NCI-H82 treated with DMSO at 0.1 percent for 48 hours (cell line): ENCODE measurements at regions not wholly inside any gene's neighbourhood (a gene's known extent, or its start where the extent isn't known, plus 50 kb on each side); places are given as distances from the start of the nearest gene placed in this dataset.
A peak's percentile ranks its signal among the peaks of the same experiment; 100 is the strongest.
"Not testable (repeated sequence)": the region's sequence is repeated elsewhere in the genome, so short reads cannot be mapped to it uniquely, and the experiment has no call there.

ENCODE experiments used
- DNase-seq: peaks from one replicate; lab custom pipeline; 2025; ENCODE audit not compliant: unreplicated experiment; lab: John Stamatoyannopoulos, UW

- DNase-seq, result no peak
These were observed 212.6 kb upstream of the GK2 start for GRCh38 chr4:79620617-79621016.

GRCh38 chr4:79613269-79613935 is 205.4 kb upstream of the GK2 start:
- DNase-seq, result no peak

DNA sequence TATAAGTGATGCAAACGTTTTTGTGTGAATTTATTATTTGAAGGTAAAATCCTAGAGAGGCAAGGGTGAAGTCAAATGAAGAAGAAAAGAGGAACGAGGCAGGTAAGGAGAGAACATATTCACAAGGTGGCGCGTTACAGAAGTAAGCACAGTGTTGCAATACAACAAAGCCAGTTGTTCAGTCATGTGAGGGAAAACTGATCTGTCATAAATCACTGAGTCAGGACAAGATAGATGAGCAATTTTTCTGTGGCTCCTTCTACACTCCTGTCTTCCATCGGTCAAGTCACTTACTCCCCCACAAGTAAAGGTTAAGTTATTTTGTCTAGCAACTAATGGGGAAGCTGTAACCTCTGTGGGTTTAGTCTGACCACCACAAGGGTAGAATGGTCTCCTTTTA is 203.0 kb upstream of the GK2 start:
- no peak for DNase-seq

GRCh38 chr4:79609817-79610216 is 201.8 kb upstream of the GK2 start:
- DNase-seq, result no peak

DNA sequence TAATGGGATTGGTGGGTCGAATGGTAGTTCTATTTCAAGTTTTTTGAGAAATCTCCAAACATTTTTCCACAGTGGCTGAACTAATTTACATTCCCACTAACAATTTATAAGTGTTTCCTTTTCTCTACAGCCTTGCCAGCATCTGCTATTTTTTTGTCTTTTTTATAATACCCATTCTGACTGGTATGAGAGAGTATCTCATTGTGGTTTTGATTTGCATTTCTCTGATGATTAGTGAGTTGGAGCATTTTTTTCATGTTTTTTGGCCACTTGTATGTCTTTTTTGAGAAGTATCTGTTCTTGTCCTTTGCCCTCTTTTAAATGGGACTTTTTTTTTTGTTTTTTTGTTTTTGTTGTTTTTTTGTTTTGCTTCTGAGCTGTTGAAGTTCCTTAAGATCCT is 200.0 kb upstream of the GK2 start:
- DNase-seq, result no peak

DNA sequence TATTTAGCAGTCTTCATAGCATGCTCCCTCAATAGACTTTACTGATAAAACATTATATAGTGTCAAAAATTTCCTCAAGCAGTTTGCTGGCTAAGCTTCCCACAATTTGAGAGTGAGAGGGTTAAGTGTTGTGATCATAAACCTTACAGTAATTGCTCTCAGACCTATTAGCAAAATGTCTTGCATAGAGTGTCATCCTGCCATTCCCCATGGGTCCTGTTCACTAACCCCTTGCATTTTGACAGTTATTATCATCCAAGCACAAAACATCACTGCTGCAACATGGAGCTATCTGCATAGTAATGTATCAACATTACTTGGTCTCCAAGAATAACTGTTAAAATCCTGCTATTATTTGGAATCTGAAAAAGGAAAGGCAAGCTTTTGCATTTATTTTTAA is 196.1 kb upstream of the GK2 start:
- no peak for DNase-seq

GRCh38 chr4:79603681-79604080 is 195.7 kb upstream of the GK2 start:
- DNase-seq, result no peak

- no peak for DNase-seq
These were observed 191.7 kb upstream of the GK2 start for GRCh38 chr4:79599691-79600090.

DNA sequence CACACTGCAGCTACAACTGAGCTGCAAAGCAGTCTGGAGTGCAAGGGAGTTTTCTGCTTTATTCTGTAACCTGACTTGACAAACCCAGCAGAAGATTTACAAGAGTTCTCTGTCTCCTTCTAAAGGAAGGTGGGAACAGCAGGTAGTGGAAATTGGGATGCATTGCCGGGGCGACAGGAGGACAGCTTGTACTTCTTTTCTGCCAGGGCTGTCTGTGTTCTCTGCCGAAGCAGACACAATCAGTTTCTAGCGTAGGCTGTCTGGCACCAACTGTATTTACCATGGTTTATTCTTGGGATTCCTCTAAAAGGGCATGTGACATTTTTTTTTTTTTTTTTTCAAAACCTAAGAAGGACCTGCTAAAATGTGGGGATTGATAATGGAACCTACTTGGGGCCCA is 190.8 kb upstream of the GK2 start:
- DNase-seq, result no peak

GRCh38 chr4:79598214-79598613 is 190.2 kb upstream of the GK2 start:
- DNase-seq, result no peak

DNA sequence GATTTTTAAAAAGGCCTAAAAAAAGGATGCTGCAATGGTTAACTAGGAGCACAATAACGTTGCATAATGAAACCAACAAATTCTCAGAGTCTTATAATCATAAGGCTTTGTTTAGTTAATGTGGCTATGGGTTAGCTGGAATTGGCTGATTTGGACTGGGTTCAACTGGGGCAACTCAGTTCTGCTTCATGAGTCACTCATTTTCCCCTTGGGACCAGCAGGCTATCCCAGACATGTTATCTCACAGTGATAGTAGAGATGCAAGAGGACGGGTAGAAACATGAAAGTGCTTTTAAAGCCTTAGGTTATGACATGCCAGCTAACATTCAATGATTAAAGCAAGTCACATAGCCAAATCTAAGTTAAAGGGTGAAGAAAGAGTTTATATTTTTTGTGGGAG is 189.2 kb upstream of the GK2 start:
- no peak for DNase-seq

DNA sequence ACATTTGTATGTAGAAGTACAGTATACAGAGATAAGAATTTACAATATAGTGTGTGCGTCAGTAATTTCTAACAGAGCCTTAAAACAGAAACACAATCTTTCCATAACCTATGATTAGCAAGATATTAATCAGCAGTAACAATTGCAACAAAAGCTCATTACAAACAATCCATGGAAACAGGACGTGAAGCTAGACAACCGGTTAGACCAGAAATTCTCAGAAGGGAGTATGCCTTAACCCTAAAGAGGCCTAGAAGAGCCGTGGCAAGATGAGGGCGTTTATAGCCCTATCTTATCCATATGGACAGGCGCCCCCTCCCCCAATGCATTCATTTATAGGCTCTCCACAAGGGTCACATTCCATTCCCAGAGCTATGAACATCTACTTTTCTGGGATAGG is 184.2 kb upstream of the GK2 start:
- not testable (repeated sequence) for DNase-seq

DNA sequence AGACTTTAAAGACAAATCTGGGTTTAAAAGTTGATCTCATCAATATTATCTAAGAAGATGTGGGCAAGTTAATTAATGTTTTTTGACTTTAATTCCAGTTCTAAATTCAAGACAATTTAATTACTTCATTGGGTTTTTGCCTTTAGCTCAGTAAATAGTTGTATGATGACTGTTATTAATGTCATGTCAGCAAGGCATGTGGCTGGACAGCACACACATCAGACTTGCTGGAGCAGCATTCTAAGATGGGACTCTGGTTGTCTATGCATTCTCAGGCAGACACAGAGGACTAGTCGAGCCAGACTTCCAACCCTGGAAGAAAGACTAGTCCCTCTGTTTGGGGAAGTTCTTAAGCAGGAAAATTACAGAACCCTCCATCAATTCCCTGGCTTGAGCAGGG is 180.7 kb upstream of the GK2 start:
- DNase-seq, result no peak

DNA sequence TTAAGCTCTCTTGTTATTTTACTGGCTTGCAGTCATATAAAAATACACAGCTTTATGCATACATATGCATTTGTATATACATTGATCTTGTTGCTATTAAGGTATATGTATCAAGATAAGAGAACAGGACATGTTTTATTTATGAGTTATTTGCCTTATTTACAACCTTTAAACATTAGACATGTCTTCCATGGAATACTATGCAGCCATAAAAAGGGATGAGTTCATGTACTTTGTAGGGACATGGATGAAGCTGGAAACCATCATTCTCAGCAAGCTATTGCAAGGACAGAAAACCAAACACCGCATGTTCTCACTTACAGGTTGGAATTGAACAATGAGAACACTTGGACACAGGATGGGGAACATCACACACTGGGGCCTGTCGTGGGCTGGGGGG is 179.2 kb upstream of the GK2 start:
- DNase-seq, result not testable (repeated sequence)

- DNase-seq, result no peak
These were observed 177.8 kb upstream of the GK2 start for GRCh38 chr4:79585834-79586233.

GRCh38 chr4:79585330-79585729 is 177.3 kb upstream of the GK2 start:
- no peak for DNase-seq

DNA sequence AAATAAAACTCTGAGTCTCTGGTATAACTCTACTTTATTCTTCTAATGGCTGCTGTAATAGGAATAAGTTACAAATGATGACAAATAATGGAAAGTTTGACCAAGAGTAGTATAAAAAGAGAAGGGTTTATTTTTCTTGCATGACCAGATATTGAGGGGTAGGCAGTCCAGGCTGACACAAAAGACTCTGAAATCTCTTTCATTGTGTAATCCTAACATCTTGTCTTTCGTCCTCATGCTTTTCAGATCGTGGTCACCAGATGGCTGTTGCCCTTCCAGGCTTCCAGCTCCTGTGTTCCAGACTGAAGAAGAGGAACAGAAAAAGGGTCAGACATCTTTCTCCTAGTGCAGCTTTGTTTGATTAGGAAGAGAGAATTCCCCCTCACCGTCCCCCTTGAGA is 176.9 kb upstream of the GK2 start:
- no peak for DNase-seq

DNA sequence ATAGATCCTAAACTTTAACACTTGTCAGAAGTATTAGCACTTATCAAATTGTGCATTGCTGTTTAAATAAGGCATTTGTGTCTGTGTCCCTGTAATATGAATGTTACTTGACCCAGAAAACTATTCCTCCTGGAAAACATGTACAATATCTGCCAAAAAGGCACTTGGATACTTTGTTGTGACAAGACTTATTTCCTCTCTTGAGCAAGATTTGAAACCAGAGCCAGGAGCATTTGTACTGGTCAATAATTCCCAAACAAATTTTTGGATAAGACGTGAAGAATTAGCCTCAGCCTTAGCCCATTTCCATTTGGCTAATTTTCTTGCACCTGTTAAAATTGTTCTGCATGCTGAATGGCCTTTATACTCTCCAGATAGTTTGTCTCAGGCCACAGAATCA is 176.3 kb upstream of the GK2 start:
- DNase-seq, result no peak

DNA sequence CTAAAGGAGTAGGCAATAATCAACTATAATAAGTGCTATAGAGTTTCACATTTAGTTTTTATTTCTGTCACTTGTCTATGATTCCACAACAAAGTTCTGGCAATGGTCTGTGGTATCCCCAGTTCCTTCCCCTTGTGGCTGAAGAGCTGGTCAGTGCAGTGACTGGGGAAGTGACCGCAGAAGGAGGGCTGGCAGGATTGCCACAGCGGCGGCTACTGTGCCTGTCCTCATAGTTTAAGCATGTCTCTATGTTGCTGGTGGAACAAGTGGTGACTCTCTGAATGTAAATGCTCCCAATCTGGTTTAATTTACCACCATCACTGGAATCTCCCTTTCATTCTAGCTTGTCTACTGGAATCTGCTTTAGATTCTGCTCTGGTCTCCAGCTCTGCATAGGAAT is 170.6 kb upstream of the GK2 start:
- no peak for DNase-seq

DNA sequence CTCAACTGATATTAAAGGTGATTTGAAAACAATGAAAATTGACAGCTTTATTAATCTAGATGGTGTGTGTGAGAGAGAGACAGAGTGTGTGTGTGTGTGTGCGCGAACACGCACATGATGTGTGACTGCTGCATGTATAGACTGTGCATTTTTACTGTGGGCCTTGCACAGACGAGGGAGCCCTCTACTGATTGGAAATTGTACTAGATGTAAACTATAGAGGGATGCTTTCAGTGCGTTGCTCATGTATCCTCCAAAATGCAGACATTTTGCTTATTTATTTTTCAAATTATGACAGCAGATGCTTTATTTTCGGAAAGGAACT is 168.4 kb upstream of the GK2 start:
- peak; percentile 51 for DNase-seq

- no peak for DNase-seq
These were observed 167.8 kb upstream of the GK2 start for GRCh38 chr4:79575709-79576428.

DNA sequence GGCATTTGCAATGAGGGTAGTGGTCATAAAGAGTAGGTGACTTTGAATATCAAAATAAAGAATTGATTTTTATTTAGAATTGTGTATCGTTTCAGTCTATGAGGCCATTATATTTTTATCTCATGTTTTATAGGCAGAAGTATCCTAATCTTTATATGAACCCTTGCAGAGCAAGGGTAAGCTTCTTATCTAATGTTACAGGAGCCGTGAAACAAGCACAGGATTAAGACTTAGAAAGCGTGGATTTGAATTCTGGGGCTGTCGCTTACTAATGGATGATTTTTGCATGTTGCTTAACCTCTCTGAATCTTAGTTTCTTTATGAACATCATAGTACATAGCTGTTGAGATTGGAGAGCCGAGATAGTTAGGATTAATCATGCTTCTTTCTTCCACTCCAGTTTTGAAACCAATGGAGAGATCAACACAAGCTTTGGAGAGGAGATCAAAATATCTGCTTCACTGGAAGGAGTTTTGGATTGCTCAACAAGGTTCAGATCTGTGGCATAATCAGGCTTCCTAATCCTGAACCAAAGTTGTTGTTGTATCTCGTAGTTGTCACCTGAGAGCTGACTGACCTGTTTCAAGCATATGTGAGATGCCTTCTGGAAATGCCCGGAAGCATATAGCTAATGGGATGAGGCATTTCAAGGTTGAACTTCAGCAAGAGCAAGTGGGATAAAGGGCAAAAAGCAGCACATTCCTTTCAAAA is 166.9 kb upstream of the GK2 start:
- peak; percentile 65 for DNase-seq

DNA sequence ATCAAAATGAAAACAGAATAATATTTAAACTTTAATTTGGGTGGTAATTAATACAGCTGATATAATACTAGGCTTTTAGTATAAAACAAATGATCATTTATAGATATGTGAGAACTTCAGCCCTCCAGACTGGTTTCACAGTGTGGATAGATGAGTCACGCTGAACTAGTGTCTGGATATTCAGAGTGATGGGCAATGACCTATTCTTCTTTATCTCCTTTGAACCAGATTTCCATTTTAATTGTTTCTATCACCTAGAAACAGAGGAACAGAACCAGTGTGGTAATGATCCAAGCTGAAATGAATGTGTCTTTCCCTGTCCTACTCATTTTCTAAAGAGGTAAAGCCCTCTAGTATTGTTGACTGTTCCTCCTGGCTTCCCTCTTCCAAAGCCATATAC is 155.2 kb upstream of the GK2 start:
- DNase-seq, result no peak
